Stimulated activated memory B cell treated with anti-CD40 and anti-IgM and Interleukin-4, amounts not matched to agents 10 μg/mL and 1 μg/mL and 100 μg/mL, for 72 hours (primary cell): ENCODE measurements at regions not wholly inside any gene's neighbourhood (a gene's known extent, or its start where the extent isn't known, plus 50 kb on each side); places are given as distances from the start of the nearest gene placed in this dataset.
"Not testable (repeated sequence)": the region's sequence is repeated elsewhere in the genome, so short reads cannot be mapped to it uniquely, and the experiment has no call there.

ENCODE experiments used
- ATAC-seq: fragments of 150-1000 bp; cut with Tn5 transposase; 2 replicates; pipeline ENCODE4 v1.10.0; 2021
- H3K27ac Mint-ChIP-seq: one replicate; pipeline ENCODE4 v1.8.0; 2022; ENCODE audit warnings: mild to moderate bottlenecking, mixed read lengths
- H3K27me3 Mint-ChIP-seq: one replicate; pipeline ENCODE4 v1.8.0; 2022; ENCODE audit warnings: mixed read lengths
- H3K36me3 Mint-ChIP-seq: one replicate; pipeline ENCODE4 v1.8.0; 2022; ENCODE audit warnings: mixed read lengths
- H3K4me1 Mint-ChIP-seq: one replicate; pipeline ENCODE4 v1.8.0; 2022; ENCODE audit warnings: mixed read lengths
- H3K4me3 Mint-ChIP-seq: one replicate; pipeline ENCODE4 v1.8.0; 2022; ENCODE audit warnings: mild to moderate bottlenecking, moderate library complexity, mixed read lengths
- H3K9me3 Mint-ChIP-seq: one replicate; pipeline ENCODE4 v1.8.0; 2022; ENCODE audit warnings: mixed read lengths

- ATAC-seq = no peak
- H3K27ac Mint-ChIP-seq = no peak overlapping the region
- no peaks in the 10 kb centered on the region for H3K4me1 Mint-ChIP-seq
- H3K9me3 Mint-ChIP-seq = no peaks in the 10 kb centered on the region
- no peaks in the 10 kb centered on the region for H3K27me3 Mint-ChIP-seq
- H3K4me3 Mint-ChIP-seq = no peak overlapping the region
- H3K36me3 Mint-ChIP-seq = no peaks in the 10 kb centered on the region
Measured at GRCh38 chr4:100340512-100341485, 150.5 kb upstream of the DDIT4L start.

DNA sequence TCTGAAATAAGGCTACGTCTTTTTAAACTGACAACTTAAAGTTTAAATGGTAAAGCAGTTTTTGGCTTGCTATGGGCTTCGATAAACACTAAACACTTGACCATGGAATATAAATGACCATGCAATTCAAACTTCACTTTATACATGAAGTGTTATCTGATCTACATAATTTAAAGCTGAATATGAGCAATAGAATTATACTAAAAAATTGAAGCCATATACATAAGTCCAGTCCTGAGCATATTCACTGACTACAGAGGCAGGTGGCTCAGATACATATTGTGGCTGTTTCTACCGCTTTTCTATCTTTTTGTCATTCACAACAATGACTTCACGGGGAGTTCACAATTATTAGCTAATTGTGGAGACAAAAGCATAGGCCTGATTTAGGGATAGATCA is 149.6 kb upstream of the DDIT4L start:
- no peak for ATAC-seq
- H3K27ac Mint-ChIP-seq = no peak overlapping the region
- H3K36me3 Mint-ChIP-seq = no peaks in the 10 kb centered on the region
- no peak overlapping the region for H3K4me3 Mint-ChIP-seq
- H3K4me1 Mint-ChIP-seq = no peaks in the 10 kb centered on the region
- no peaks in the 10 kb centered on the region for H3K27me3 Mint-ChIP-seq
- H3K9me3 Mint-ChIP-seq = no peaks in the 10 kb centered on the region

DNA sequence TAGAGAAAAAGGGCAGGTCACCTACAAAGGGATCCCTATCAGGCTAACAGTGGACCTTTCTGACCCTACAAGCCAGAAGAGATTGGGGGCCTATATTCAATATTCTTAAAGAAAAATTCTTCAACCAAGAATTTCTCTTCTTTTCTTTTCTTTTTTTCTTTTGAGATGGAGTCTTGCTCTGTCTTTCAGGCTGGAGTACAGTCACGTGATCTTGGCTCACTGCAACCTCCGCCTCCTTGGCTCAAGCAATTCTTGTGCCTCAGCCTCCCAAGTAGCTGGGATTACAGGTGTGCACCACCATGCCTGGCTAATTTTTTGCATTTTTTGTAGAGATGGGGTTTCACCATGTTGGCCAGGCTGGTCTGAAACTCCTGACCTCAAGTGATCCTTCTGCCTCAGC is 143.2 kb upstream of the DDIT4L start:
- not testable (repeated sequence) for H3K27ac Mint-ChIP-seq, H3K4me1 Mint-ChIP-seq, ATAC-seq, H3K4me3 Mint-ChIP-seq, H3K36me3 Mint-ChIP-seq
- Mint-ChIP-seq H3K9me3 (peaks cover 12% of the 10 kb centered on the region), H3K27me3 (peaks cover 19% of the 10 kb centered on the region)

- H3K4me1 Mint-ChIP-seq = no peaks in the 10 kb centered on the region
- H3K27me3 Mint-ChIP-seq = peaks cover 9% of the 10 kb centered on the region
- no peak overlapping the region for H3K27ac Mint-ChIP-seq
- ATAC-seq = no peak
- no peaks in the 10 kb centered on the region for H3K36me3 Mint-ChIP-seq
- H3K9me3 Mint-ChIP-seq = peaks cover 3% of the 10 kb centered on the region
- H3K4me3 Mint-ChIP-seq = no peak overlapping the region
Measured at GRCh38 chr4:100317032-100317864, 127.0 kb upstream of the DDIT4L start.

- Mint-ChIP-seq H3K4me1 (no peaks in the 10 kb centered on the region), H3K36me3 (no peaks in the 10 kb centered on the region), H3K27me3 (peaks cover 20% of the 10 kb centered on the region), H3K4me3 (no peak overlapping the region), H3K9me3 (no peaks in the 10 kb centered on the region), H3K27ac (no peak overlapping the region)
- no peak for ATAC-seq
Measured at GRCh38 chr4:100314057-100314456, 123.8 kb upstream of the DDIT4L start.

DNA sequence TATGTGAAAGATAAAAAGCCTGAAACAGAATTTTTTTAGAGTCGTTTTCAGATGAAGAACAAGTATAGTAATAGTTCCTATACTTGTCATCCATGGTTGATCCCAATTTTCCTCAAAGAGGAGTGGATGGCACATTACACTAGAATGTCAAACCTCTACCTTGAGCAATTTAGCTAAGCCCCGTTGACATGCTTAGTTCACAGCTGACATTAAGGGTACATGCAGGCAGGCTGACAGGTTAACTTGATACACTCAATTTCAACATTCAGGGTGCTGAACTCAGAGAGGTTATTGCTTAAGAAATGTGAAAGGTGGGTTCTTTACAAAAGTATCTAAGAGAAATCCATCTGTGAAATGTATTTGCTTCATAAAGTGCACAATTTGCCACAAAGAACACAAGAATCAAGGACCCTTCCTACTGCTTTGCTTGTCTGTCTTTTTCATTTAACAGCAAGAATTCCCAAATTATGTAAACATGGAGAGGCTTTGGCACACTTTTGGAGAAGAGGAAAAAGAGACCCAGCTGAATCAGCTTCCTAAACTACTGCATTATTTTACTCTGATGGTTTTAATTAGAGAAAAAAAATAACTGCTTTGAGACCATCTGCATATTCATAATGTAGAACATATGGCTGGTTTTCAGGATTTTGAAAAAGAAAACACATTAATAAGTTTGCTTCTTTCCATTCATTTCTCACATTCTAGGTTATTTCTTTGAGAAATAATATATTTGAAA is 122.5 kb upstream of the DDIT4L start:
- ATAC-seq = no peak
- no peaks in the 10 kb centered on the region for H3K4me1 Mint-ChIP-seq
- H3K9me3 Mint-ChIP-seq = no peaks in the 10 kb centered on the region
- no peak overlapping the region for H3K27ac Mint-ChIP-seq
- H3K4me3 Mint-ChIP-seq = no peak overlapping the region
- H3K27me3 Mint-ChIP-seq = peaks cover 20% of the 10 kb centered on the region
- H3K36me3 Mint-ChIP-seq = no peaks in the 10 kb centered on the region

DNA sequence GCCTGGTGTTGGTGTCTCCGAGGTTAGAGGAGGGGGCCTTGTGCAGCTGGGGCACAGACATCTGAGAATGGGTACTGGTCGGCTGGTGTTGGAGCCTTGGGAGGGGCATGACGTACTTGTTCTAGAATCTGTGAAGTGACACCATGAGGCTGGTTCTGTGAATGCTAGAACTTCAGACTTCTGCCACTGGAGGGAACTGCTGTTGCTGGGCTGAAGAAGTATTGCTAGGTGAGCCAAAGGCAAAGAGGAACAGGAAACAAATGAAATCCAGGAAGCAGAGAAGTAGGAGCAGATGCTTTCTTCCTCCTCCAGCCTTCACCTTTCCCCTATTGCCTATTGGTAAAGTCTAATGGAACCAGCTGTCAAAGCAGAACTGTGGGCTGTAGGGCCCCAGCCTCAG is 120.9 kb upstream of the DDIT4L start:
- ATAC-seq = no peak
- no peaks in the 10 kb centered on the region for H3K4me1 Mint-ChIP-seq
- no peak overlapping the region for H3K4me3 Mint-ChIP-seq
- no peaks in the 10 kb centered on the region for H3K36me3 Mint-ChIP-seq
- no peak overlapping the region for H3K27ac Mint-ChIP-seq
- H3K27me3 Mint-ChIP-seq = peaks cover 17% of the 10 kb centered on the region
- H3K9me3 Mint-ChIP-seq = no peaks in the 10 kb centered on the region

GRCh38 chr4:100306018-100306417 is 115.8 kb upstream of the DDIT4L start:
- no peaks in the 10 kb centered on the region for H3K4me1 Mint-ChIP-seq
- no peaks in the 10 kb centered on the region for H3K9me3 Mint-ChIP-seq
- H3K4me3 Mint-ChIP-seq = no peak overlapping the region
- no peaks in the 10 kb centered on the region for H3K36me3 Mint-ChIP-seq
- no peak overlapping the region for H3K27ac Mint-ChIP-seq
- H3K27me3 Mint-ChIP-seq = peaks cover 5% of the 10 kb centered on the region
- no peak for ATAC-seq

DNA sequence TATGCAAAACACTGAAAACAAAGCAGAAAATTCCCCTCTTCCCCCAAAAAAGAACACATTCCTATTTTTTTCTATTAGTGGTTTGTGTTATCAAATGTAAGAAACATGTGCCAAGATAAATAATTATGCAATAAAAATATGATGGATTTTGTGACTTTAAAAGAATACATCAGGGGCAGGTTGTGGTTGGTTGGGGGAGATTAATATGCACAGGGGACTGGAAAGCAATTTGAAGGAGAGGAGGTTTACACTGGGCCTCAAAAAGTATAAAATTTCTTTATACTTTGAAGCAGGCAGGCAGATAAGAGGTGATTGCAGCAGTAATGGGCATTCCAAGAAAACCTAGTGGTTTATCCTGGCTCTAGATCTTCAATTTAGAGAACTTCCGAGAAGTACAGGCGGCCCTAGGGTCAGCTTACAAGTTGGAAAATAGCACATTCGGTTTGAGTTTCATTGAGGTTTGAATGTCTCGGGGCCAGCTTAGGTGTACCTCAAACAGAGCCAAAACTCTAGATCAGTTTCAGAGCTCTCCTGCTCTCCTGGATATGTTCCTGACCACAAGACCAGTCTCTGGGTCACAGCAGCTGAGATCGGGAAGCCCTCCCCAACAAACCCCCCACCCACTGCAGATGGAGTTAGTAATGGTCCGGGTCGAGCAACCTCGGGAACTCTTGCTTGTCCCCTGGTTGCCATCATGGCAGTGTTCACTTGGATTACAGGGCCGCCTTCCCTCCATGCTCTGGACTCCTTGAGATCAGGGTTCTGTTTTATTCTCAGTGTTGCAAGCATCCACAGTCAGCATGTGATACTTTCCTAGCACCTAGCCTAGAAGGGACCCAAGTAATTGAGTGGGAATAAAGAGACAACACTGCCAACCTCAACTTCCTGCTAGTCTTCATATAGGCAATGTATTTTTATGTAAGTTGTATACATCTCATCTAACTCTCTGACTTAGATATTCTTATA is 112.1 kb upstream of the DDIT4L start:
- H3K27me3 Mint-ChIP-seq = no peaks in the 10 kb centered on the region
- ATAC-seq = no peak
- H3K4me3 Mint-ChIP-seq = no peak overlapping the region
- no peaks in the 10 kb centered on the region for H3K9me3 Mint-ChIP-seq
- H3K4me1 Mint-ChIP-seq = no peaks in the 10 kb centered on the region
- no peaks in the 10 kb centered on the region for H3K36me3 Mint-ChIP-seq
- no peak overlapping the region for H3K27ac Mint-ChIP-seq

GRCh38 chr4:100299046-100299840 is 109.0 kb upstream of the DDIT4L start:
- ATAC-seq = no peak
- no peaks in the 10 kb centered on the region for H3K9me3 Mint-ChIP-seq
- H3K27ac Mint-ChIP-seq = no peak overlapping the region
- no peak overlapping the region for H3K4me3 Mint-ChIP-seq
- H3K36me3 Mint-ChIP-seq = no peaks in the 10 kb centered on the region
- no peaks in the 10 kb centered on the region for H3K27me3 Mint-ChIP-seq
- no peaks in the 10 kb centered on the region for H3K4me1 Mint-ChIP-seq

DNA sequence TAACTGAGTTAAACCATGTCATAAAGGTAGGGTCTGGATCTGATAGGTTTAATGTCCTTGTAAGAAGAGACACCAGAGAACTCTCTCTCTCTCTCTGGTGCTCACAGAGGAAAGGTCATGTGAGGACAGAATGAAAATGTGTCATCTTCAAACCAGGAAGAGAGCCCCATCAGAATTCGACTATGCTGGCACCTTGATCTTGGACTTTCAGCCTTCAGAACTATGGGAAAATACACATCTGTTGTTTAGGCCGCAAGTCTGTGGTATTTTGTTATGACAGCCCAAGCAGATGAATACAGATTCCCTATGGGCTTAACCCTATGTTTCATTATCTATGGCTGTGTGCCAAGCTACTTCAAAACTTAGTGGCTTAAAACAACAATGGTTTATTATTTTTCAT is 105.5 kb upstream of the DDIT4L start:
- no peak for ATAC-seq
- no peak overlapping the region for H3K4me3 Mint-ChIP-seq

DNA sequence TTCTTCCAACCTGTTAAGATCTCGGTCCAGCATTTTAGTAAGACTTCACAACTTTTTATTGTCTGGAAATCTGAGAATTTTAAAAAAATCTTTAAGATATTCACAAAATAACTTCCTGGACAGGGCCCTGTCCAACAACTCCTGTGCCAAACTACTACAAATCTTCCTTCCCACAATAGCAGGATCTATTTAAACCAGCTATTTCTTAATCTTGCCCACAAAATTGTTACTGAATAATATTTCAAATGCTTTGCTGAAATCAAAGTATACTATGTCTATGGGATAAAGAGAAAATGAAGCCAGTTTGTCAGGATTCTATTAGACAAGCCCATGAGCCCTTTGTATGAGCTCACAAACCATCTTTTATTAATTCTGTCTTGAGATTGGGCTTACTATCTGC is 104.1 kb upstream of the DDIT4L start:
- Mint-ChIP-seq H3K9me3 (no peaks in the 10 kb centered on the region), H3K27ac (no peak overlapping the region), H3K4me3 (no peak overlapping the region), H3K4me1 (no peaks in the 10 kb centered on the region), H3K27me3 (no peaks in the 10 kb centered on the region), H3K36me3 (no peaks in the 10 kb centered on the region)
- no peak for ATAC-seq

More for the DNA sequence above, 105.5 kb upstream of the DDIT4L start:
- Mint-ChIP-seq H3K36me3 (no peaks in the 10 kb centered on the region), H3K9me3 (no peaks in the 10 kb centered on the region), H3K4me1 (no peaks in the 10 kb centered on the region), H3K27ac (no peak overlapping the region), H3K27me3 (no peaks in the 10 kb centered on the region)

DNA sequence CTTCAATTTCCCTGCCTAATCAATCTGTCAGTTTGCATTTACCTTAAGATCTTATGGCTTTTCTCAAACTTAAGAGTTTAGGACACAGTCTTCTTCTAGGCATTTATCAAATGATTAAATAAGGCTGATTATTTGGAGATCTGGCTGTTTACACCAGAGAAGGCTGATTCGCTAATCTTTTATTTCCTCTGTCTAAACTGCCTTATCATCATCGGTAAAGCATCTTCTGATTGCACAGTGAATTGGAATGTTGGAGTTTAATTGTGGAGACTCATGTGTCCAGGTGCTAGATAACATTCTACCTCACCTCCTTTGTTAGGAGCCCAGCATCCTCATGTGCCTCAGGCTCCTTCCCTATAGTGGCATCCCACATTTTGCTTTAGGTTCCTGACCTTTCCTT is 100.3 kb upstream of the DDIT4L start:
- Mint-ChIP-seq H3K36me3 (no peaks in the 10 kb centered on the region), H3K9me3 (no peaks in the 10 kb centered on the region), H3K4me3 (no peak overlapping the region), H3K27me3 (no peaks in the 10 kb centered on the region), H3K27ac (no peak overlapping the region), H3K4me1 (no peaks in the 10 kb centered on the region)
- ATAC-seq = no peak

DNA sequence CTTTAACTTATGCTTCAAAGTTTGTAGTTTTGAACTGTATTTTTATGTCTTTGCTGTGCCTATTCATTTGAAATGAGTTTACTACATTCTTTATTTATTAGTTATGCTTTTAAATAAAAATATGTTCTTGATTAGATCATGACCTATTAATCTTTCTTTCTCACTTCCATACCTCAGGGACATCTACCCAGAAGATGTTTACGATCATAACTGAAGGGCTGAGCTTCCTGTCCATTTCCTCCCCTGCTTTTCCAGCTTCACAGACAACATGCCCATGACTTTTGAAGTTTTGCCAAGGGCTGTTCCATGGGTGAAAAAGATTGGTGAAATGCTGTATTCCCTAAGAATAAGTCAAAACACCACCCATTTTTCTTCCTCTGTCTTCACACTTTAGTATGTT is 99.7 kb upstream of the DDIT4L start:
- no peak for ATAC-seq
- Mint-ChIP-seq H3K36me3 (no peaks in the 10 kb centered on the region), H3K4me1 (no peaks in the 10 kb centered on the region), H3K27ac (no peak overlapping the region), H3K9me3 (no peaks in the 10 kb centered on the region), H3K4me3 (no peak overlapping the region), H3K27me3 (no peaks in the 10 kb centered on the region)
